Heart left ventricle (tissue), 16 donors: ENCODE measurements at regions not wholly inside any gene's neighbourhood (a gene's known extent, or its start where the extent isn't known, plus 50 kb on each side); places are given as distances from the start of the nearest gene placed in this dataset.

Experiments used
- ATAC-seq, 4 donors: fragments of 200-7000 bp; cut with Tn5 transposase; one replicate each; pipeline ENCODE4 v1.9.1; 2020 to 2022; ENCODE audit warnings: moderate library complexity in 4 of 4, mild to moderate bottlenecking in 3 of 4, moderate number of reproducible peaks in 1 of 4
- DNase-seq, 5 donors: peaks; one replicate each; pipeline ENCODE4 v3.0.0-alpha.2; 2020
- H3K27ac ChIP-seq, 12 donors: fragments of 200-600 bp; sonication (generic) in 4 of 12; one replicate each; pipeline versions ENCODE4 v1.5.0 to v1.8.0; 2016 to 2022; ENCODE audit warnings: mild to moderate bottlenecking in 2 of 12
- H3K27me3 ChIP-seq, 9 donors: fragments of 200-600 bp; sonication (generic) in 2 of 9; one replicate each; pipeline versions ENCODE4 v1.5.1 to v1.8.0; 2016 to 2022; ENCODE audit warnings: mild to moderate bottlenecking in 3 of 9
- H3K36me3 ChIP-seq, 9 donors: fragments of 200-600 bp; sonication (generic) in 2 of 9; one replicate each; pipeline versions ENCODE4 v1.5.0 to v1.8.0; 2018 to 2022; ENCODE audit warnings: mild to moderate bottlenecking in 2 of 9
- H3K4me1 ChIP-seq, 12 donors: fragments of 200-600 bp; sonication (generic) in 4 of 12; one replicate each; pipeline versions ENCODE4 v1.5.0 to v1.8.0; 2016 to 2022; ENCODE audit warnings: mild to moderate bottlenecking in 3 of 12
- H3K4me3 ChIP-seq, 12 donors: fragments of 200-600 bp; sonication (generic) in 4 of 12; one replicate each; pipeline versions ENCODE4 v1.5.0 to v1.8.0; 2017 to 2022; ENCODE audit warnings: mild to moderate bottlenecking in 9 of 12, moderate library complexity in 4 of 12
- H3K9me3 ChIP-seq, 12 donors: fragments of 200-600 bp; sonication (generic) in 4 of 12; one replicate each; pipeline versions ENCODE4 v1.5.0 to v1.8.0; 2016 to 2022; ENCODE audit warnings: mild to moderate bottlenecking in 1 of 12
- POLR2A ChIP-seq, 2 donors: fragments of 450-650 bp; IDR thresholded peaks; one replicate each; pipeline ENCODE4 v1.6.1; 2017; ENCODE audit warnings: antibody characterized with exemption in 2 of 2, mild to moderate bottlenecking in 2 of 2, moderate library complexity in 2 of 2
- WGBS, 4 donors: extraction: QIAGEN DNeasy Blood & Tissue Kit in 2 of 4; methylation state at CpG; one replicate each; pipeline versions ENCODE4 v1.1.5 to v1.1.7; 2013 to 2018; 5-methylcytosine and 5-hydroxymethylcytosine counted together
- intact Hi-C, 10 donors: fragments of 100-400 bp; cut with DNase I; formaldehyde crosslinking; loops; one replicate each; pipeline versions ENCODE4 v1.11.1 to v1.14.2; 2022
- TF ChIP-seq, protein P1 (sequence below), 12 donors: fragments of 200-600 bp; sonication (generic) in 4 of 12; IDR thresholded peaks; one replicate each; pipeline versions ENCODE4 v1.5.0 to v1.8.0; 2018 to 2022; ENCODE audit warnings: antibody characterized with exemption in 12 of 12, mild to moderate bottlenecking in 5 of 12
- donor health status: ischemic (EF 13 %, LVEDD 7.1; RV severe dilation, severe dysfunction).
- donor health status: healthy with polysubstance abuse.
- donor health status: DM: no; HTN: yes; CAD: no.
- donor health status: DM: no; HTN: no; CAD: no.
- donor health status: ischemic (EF 25% LVEDD 6.9; RV normal size, moderate dysfunction).
- donor health status: ischemic (EF 25% LVEDD 5.7; RV mildly dilated, moderate dysfunction).
- donor health status: healthy.
- donor health status: DM: yes; HTN: yes; CAD: no.
- donor health status: ischemic (EF 35%, LVEDD 5.7; RV mildly dilated, moderate dysfunction).
- donor health status: nonischemic (EF 11% LVEDD 7.7; RV severe dilation, severe dysfunction).
- donor health status: DM: yes; HTN: yes; CAD: no.
- donor health status: PGD.
- donor health status: ischemic (EF 29% LVEDD 5.4; RV normal size, mild dysfunction).
- donor health status: nonischemic (EF 23%, LVEDD 6.1; RV moderate dilation, normal function).

DNA sequence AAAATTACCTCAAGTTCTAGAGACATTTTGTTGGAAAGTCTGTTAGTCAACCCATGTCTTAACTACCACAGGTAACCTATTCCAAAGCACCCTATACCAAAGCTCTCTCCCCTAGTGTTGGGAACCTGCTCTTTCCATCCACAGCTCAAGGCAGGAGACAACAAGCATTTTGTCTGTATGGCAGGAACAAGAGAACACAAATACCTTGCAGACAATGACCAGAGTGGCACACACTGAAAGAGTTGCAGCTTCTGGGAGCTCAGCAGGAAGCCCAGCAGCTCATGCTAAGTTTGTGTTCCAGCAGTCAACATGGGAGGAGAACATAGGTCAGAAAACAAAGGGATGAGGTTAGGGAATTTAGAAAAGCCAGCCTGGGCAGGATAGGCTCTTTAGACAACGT lies 300.8 kb downstream of the HHIPL2 start:
- Histone ChIP-seq H3K27ac (no peak overlapping the region), H3K9me3 (peaks cover 0 to 9% (median 0%) of the 10 kb centered on the region in 12 donors), H3K4me3 (no peak overlapping the region), H3K36me3 (no peaks in the 10 kb centered on the region), H3K4me1 (no peaks in the 10 kb centered on the region), H3K27me3 (no peaks in the 10 kb centered on the region)
- TF ChIP-seq, protein P1, sequence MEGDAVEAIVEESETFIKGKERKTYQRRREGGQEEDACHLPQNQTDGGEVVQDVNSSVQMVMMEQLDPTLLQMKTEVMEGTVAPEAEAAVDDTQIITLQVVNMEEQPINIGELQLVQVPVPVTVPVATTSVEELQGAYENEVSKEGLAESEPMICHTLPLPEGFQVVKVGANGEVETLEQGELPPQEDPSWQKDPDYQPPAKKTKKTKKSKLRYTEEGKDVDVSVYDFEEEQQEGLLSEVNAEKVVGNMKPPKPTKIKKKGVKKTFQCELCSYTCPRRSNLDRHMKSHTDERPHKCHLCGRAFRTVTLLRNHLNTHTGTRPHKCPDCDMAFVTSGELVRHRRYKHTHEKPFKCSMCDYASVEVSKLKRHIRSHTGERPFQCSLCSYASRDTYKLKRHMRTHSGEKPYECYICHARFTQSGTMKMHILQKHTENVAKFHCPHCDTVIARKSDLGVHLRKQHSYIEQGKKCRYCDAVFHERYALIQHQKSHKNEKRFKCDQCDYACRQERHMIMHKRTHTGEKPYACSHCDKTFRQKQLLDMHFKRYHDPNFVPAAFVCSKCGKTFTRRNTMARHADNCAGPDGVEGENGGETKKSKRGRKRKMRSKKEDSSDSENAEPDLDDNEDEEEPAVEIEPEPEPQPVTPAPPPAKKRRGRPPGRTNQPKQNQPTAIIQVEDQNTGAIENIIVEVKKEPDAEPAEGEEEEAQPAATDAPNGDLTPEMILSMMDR (IDR thresholded peaks at IDR 0.05): no peak
- TF ChIP-seq POLR2A (IDR thresholded peaks at IDR 0.05): no peak
- intact Hi-C loops: no loop called here
- WGBS, 4 donors: 36 to 53% (median 45%) methylated on average over 1 of the region's 1 CpG
- DNase-seq (no peak), ATAC-seq (no peak)

DNA sequence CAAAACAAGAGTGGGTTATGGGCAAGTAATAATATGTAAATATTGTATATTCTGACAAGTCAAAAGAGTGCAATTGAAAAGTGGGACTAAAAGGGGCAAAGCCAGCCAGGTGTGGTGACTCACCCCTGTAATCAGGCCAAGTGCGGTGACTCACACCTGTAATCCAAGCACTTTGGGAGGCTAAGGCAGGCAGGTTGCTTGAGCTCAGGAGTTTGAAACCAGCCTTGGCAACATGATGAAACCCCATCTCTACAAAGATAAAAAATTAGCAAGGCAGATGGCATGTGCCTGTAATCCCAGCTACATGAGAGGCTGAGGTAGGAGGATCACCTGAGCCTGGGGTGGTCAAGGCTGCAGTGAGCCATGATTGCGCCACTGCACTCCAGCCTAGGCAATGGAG lies 304.0 kb downstream of the HHIPL2 start:
- intact Hi-C loops: no loop called here
- H3K27ac ChIP-seq: no peak overlapping the region
- H3K9me3 ChIP-seq: no peaks in the 10 kb centered on the region
- TF ChIP-seq, protein P1 (IDR thresholded peaks at IDR 0.05): no peak
- no peak for TF ChIP-seq POLR2A (IDR thresholded peaks at IDR 0.05)
- H3K36me3 ChIP-seq: no peaks in the 10 kb centered on the region
- no peak overlapping the region for H3K4me3 ChIP-seq
- WGBS, 4 donors: 48 to 94% (median 74%) methylated on average over 2 of the region's 2 CpGs
- DNase-seq (no peak), ATAC-seq (no peak)
- H3K4me1 ChIP-seq: no peaks in the 10 kb centered on the region
- H3K27me3 ChIP-seq: no peaks in the 10 kb centered on the region

DNA sequence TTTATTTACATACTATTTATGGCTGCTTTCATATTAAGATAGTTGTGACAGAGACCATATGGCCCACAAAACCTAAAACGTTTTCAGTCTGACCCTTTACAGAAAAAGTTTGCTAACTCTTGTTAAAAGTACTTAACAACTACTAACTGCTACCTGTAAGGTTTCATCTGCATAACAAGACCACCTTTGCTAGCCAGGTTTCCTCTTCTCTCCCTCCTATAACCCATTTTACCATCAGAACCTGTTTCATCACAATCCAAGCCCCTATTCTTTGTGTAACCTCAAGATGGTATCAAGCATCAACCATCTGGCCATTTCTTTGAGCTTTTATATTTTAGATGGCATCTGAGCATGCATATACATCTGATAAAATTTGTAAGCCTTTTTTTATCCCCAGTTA lies 305.4 kb downstream of the HHIPL2 start:
- WGBS, 4 donors: 33 to 60% (median 49%) methylated on average over 1 of the region's 1 CpG
- no peak overlapping the region for H3K27ac ChIP-seq
- no peak for ATAC-seq
- no peaks in the 10 kb centered on the region for H3K4me1 ChIP-seq
- H3K36me3 ChIP-seq: no peaks in the 10 kb centered on the region
- TF ChIP-seq POLR2A (IDR thresholded peaks at IDR 0.05): no peak
- TF ChIP-seq, protein P1 (IDR thresholded peaks at IDR 0.05): no peak
- H3K27me3 ChIP-seq: no peaks in the 10 kb centered on the region
- DNase-seq: no peak
- no peaks in the 10 kb centered on the region for H3K9me3 ChIP-seq
- intact Hi-C loops: no loop called here
- H3K4me3 ChIP-seq: no peak overlapping the region

DNA sequence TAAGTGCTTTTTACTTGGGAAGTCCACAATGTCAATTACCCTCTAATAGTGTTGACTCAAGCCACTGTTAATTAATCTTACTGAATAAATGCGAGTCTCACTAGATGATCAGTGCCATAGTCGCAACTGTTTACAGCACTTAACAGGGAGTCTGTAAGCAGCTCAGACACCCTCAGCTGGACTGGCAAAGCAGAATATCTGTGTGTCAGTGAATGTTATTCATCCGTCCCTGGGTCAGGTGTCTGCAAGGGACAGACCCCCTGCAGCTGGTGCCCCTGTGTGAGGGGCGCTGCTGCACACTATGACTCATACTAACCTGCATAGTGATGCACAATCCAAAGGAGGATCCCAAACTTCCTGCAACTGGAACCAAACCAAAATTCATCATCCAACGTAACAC lies 306.5 kb downstream of the HHIPL2 start:
- ATAC-seq (no peak), DNase-seq (no peak)
- no peak for TF ChIP-seq POLR2A (IDR thresholded peaks at IDR 0.05)
- TF ChIP-seq, protein P1 (IDR thresholded peaks at IDR 0.05): no peak
- intact Hi-C loops: no loop called here
- Histone ChIP-seq H3K9me3 (no peaks in the 10 kb centered on the region), H3K4me1 (no peaks in the 10 kb centered on the region), H3K36me3 (no peaks in the 10 kb centered on the region), H3K27me3 (no peaks in the 10 kb centered on the region), H3K27ac (no peak overlapping the region), H3K4me3 (no peak overlapping the region)
- WGBS, 4 donors: 78 to 89% (median 82%) methylated on average over 5 of the region's 5 CpGs
